ENCODE measurements at regions not wholly inside any gene's neighbourhood (a gene's known extent, or its start where the extent isn't known, plus 50 kb on each side); places are given as distances from the start of the nearest gene placed in this dataset.
"Not testable (repeated sequence)": the region's sequence is repeated elsewhere in the genome, so short reads cannot be mapped to it uniquely, and the experiment has no call there.

- no peak overlapping the region for H3K4me3 ChIP-seq
- H3K27ac ChIP-seq: no peak overlapping the region
- intact Hi-C loops (cut with DNase I): no loop called here
- peaks cover 4 to 38% of the 10 kb centered on the region in 2 donors for H3K4me1 ChIP-seq
- no peak for DNase-seq
- H3K36me3 ChIP-seq: no peaks in the 10 kb centered on the region
- no peaks in the 10 kb centered on the region for H3K27me3 ChIP-seq
- H3K9me3 ChIP-seq: no peaks in the 10 kb centered on the region
- no peak for ATAC-seq
- no peak for TF ChIP-seq CTCF (IDR thresholded peaks at IDR 0.05)
Measured at GRCh38 chr12:116673681-116674111, 64.2 kb downstream of the SPRING1 start.

- Histone ChIP-seq H3K9me3 (no peaks in the 10 kb centered on the region), H3K27me3 (no peaks in the 10 kb centered on the region), H3K36me3 (no peaks in the 10 kb centered on the region), H3K27ac (no peak overlapping the region), H3K4me1 (peaks cover 4 to 38% of the 10 kb centered on the region in 2 donors), H3K4me3 (no peak overlapping the region)
- no peak for DNase-seq
- intact Hi-C loops (cut with DNase I): no loop called here
- TF ChIP-seq CTCF (IDR thresholded peaks at IDR 0.05): no peak
- no peak for ATAC-seq
Measured at GRCh38 chr12:116672842-116673516, 64.9 kb downstream of the SPRING1 start.

GRCh38 chr12:116672010-116672409, 65.9 kb downstream of the SPRING1 start:
- Histone ChIP-seq H3K9me3 (no peaks in the 10 kb centered on the region), H3K4me1 (peaks cover 4 to 31% of the 10 kb centered on the region in 2 donors), H3K27me3 (no peaks in the 10 kb centered on the region), H3K36me3 (no peaks in the 10 kb centered on the region), H3K4me3 (no peak overlapping the region), H3K27ac (no peak overlapping the region)
- ATAC-seq (no peak), DNase-seq (no peak)
- intact Hi-C loops (cut with DNase I): no loop called here
- TF ChIP-seq CTCF (IDR thresholded peaks at IDR 0.05): no peak

GRCh38 chr12:116670859-116671258, 67.0 kb downstream of the SPRING1 start:
- DNase-seq: no peak
- no peaks in the 10 kb centered on the region for H3K36me3 ChIP-seq
- H3K4me3 ChIP-seq: no peak overlapping the region
- no peak for ATAC-seq
- no peak for TF ChIP-seq CTCF (IDR thresholded peaks at IDR 0.05)
- no peak overlapping the region for H3K27ac ChIP-seq
- H3K9me3 ChIP-seq: no peaks in the 10 kb centered on the region
- H3K4me1 ChIP-seq: peaks cover 0 to 21% of the 10 kb centered on the region in 2 donors
- intact Hi-C loops (cut with DNase I): no loop called here
- no peaks in the 10 kb centered on the region for H3K27me3 ChIP-seq

GRCh38 chr12:116667752-116668151, 70.1 kb downstream of the SPRING1 start:
- no peak for ATAC-seq
- no peaks in the 10 kb centered on the region for H3K36me3 ChIP-seq
- no peak for TF ChIP-seq CTCF (IDR thresholded peaks at IDR 0.05)
- H3K4me3 ChIP-seq: no peak overlapping the region
- no peaks in the 10 kb centered on the region for H3K9me3 ChIP-seq
- DNase-seq: no peak
- no peak overlapping the region for H3K27ac ChIP-seq
- H3K27me3 ChIP-seq: no peaks in the 10 kb centered on the region
- intact Hi-C loops (cut with DNase I): no loop called here
- peaks cover 4 to 6% of the 10 kb centered on the region in 2 donors for H3K4me1 ChIP-seq

- H3K27me3 ChIP-seq; DNase-seq; H3K4me3 ChIP-seq; H3K36me3 ChIP-seq; ATAC-seq; H3K9me3 ChIP-seq; intact Hi-C loops (cut with DNase I): not testable (repeated sequence)
- Histone ChIP-seq H3K27ac (peak overlapping the region in 1 of 2 donors; percentile 45), H3K4me1 (peaks cover 7 to 11% of the 10 kb centered on the region in 2 donors)
Measured at GRCh38 chr12:116666829-116667228, 71.0 kb downstream of the SPRING1 start.
